ENCODE measurements at regions not wholly inside any gene's neighbourhood (a gene's known extent, or its start where the extent isn't known, plus 50 kb on each side); places are given as distances from the start of the nearest gene placed in this dataset.

GRCh38 chr3:94990952-94991705, 928.3 kb downstream of the NSUN3 start:
- DNase-seq (ENCODE audit: low spot score) = no peak

GRCh38 chr3:94996743-94997142, 933.9 kb downstream of the NSUN3 start:
- no peak for DNase-seq (ENCODE audit: low spot score)

GRCh38 chr3:95002438-95003046, 939.7 kb downstream of the NSUN3 start:
- DNase-seq (ENCODE audit: low spot score) = no peak

GRCh38 chr3:95028688-95029087, 965.8 kb downstream of the NSUN3 start:
- DNase-seq (ENCODE audit: low spot score) = no peak

GRCh38 chr3:95029644-95030043, 966.8 kb downstream of the NSUN3 start:
- no peak for DNase-seq (ENCODE audit: low spot score)

GRCh38 chr3:95036526-95037021, 973.7 kb downstream of the NSUN3 start:
- no peak for DNase-seq (ENCODE audit: low spot score)

- DNase-seq (ENCODE audit: low spot score) = no peak
Observed at GRCh38 chr3:95037097-95037496, 974.2 kb downstream of the NSUN3 start.

GRCh38 chr3:95037927-95038326, 975.1 kb downstream of the NSUN3 start:
- DNase-seq (ENCODE audit: low spot score) = no peak

- no peak for DNase-seq (ENCODE audit: low spot score)
Observed at GRCh38 chr3:95044101-95044500, 981.2 kb downstream of the NSUN3 start.

- no peak for DNase-seq (ENCODE audit: low spot score)
Observed at GRCh38 chr3:95048564-95048963, 985.7 kb downstream of the NSUN3 start.

GRCh38 chr3:95049841-95050240, 987.0 kb downstream of the NSUN3 start:
- no peak for DNase-seq (ENCODE audit: low spot score)

GRCh38 chr3:95055288-95055687, 992.4 kb downstream of the NSUN3 start:
- no peak for DNase-seq (ENCODE audit: low spot score)

GRCh38 chr3:95082191-95082590, 1019.3 kb downstream of the NSUN3 start:
- DNase-seq (ENCODE audit: low spot score) = no peak

- DNase-seq (ENCODE audit: low spot score) = no peak
Observed at GRCh38 chr3:95084738-95085137, 1021.9 kb downstream of the NSUN3 start.

- DNase-seq (ENCODE audit: low spot score) = no peak
Observed at GRCh38 chr3:95088464-95088863, 1025.6 kb downstream of the NSUN3 start.

GRCh38 chr3:95097493-95097892, 1034.6 kb downstream of the NSUN3 start:
- DNase-seq (ENCODE audit: low spot score) = no peak

- no peak for DNase-seq (ENCODE audit: low spot score)
Observed at GRCh38 chr3:95120921-95121320, 1058.1 kb downstream of the NSUN3 start.

GRCh38 chr3:95123104-95123503, 1060.2 kb downstream of the NSUN3 start:
- DNase-seq (ENCODE audit: low spot score) = no peak

- peak; percentile 7 for DNase-seq (ENCODE audit: low spot score)
Observed at GRCh38 chr3:95134693-95135413, 1072.0 kb downstream of the NSUN3 start.

GRCh38 chr3:95148107-95148506, 1085.2 kb downstream of the NSUN3 start:
- DNase-seq (ENCODE audit: low spot score) = no peak

GRCh38 chr3:95151590-95151989, 1088.7 kb downstream of the NSUN3 start:
- no peak for DNase-seq (ENCODE audit: low spot score)

GRCh38 chr3:95154766-95155165, 1091.9 kb downstream of the NSUN3 start:
- DNase-seq (ENCODE audit: low spot score) = no peak

GRCh38 chr3:95162794-95163193, 1099.9 kb downstream of the NSUN3 start:
- DNase-seq (ENCODE audit: low spot score) = no peak
